ENCODE measurements at regions not wholly inside any gene's neighbourhood (a gene's known extent, or its start where the extent isn't known, plus 50 kb on each side); places are given as distances from the start of the nearest gene placed in this dataset.
"Not testable (repeated sequence)": the region's sequence is repeated elsewhere in the genome, so short reads cannot be mapped to it uniquely, and the experiment has no call there.

GRCh38 chr9:117835798-117836197 lies 131.6 kb downstream of the TLR4 start:
- in situ Hi-C loops (cut with HindIII; ENCODE audit: low sequenced_read_pairs), result no loop called here
- no peak overlapping the region for H3K4me3 ChIP-seq (ENCODE audit: low read depth, low read length)
- TF ChIP-seq, protein P1, sequence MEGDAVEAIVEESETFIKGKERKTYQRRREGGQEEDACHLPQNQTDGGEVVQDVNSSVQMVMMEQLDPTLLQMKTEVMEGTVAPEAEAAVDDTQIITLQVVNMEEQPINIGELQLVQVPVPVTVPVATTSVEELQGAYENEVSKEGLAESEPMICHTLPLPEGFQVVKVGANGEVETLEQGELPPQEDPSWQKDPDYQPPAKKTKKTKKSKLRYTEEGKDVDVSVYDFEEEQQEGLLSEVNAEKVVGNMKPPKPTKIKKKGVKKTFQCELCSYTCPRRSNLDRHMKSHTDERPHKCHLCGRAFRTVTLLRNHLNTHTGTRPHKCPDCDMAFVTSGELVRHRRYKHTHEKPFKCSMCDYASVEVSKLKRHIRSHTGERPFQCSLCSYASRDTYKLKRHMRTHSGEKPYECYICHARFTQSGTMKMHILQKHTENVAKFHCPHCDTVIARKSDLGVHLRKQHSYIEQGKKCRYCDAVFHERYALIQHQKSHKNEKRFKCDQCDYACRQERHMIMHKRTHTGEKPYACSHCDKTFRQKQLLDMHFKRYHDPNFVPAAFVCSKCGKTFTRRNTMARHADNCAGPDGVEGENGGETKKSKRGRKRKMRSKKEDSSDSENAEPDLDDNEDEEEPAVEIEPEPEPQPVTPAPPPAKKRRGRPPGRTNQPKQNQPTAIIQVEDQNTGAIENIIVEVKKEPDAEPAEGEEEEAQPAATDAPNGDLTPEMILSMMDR (IDR thresholded peaks at IDR 0.05; ENCODE audit: low read depth, low read length), result no peak
- no peak for DNase-seq (ENCODE audit: low read depth, low spot score)

GRCh38 chr9:117839862-117840261 lies 135.7 kb downstream of the TLR4 start:
- DNase-seq (ENCODE audit: low read depth, low spot score), result no peak
- in situ Hi-C loops (cut with HindIII; ENCODE audit: low sequenced_read_pairs), result no loop called here
- no peak overlapping the region for H3K4me3 ChIP-seq (ENCODE audit: low read depth, low read length)
- TF ChIP-seq, protein P1 (IDR thresholded peaks at IDR 0.05; ENCODE audit: low read depth, low read length), result no peak

DNA sequence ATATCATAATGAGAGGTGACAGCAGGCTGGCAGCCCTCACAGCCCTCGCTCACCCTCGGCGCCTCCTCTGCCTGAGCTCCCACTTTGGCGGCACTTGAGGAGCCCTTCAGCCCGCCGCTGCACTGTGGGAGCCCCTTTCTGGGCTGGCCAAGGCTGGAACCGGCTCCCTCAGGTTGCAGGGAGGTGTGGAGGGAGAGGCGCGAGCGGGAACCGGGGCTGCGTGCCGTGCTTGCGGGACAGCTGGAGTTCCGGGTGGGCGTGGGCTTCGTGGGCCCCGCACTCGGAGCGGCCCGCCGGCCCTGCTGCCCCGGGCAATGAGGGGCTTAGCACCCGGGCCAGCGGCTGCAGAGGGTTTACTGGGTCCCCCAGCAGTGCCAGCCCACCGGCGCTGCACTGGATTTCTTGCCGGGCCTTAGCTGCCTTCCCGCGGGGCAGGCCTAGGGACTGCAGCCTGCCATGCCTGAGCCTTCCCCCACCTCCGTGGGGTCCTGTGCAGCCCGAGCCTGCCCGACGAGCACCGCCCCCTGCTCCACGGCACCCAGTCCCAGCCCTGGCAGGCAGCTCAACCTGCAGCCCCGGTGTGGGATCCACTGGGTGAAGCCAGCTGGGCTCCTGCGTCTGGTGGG lies 147.7 kb downstream of the TLR4 start:
- in situ Hi-C loops (cut with HindIII; ENCODE audit: low sequenced_read_pairs); DNase-seq (ENCODE audit: low read depth, low spot score): not testable (repeated sequence)

GRCh38 chr9:117858561-117858960 lies 154.4 kb downstream of the TLR4 start:
- no peak overlapping the region for H3K4me3 ChIP-seq (ENCODE audit: low read depth, low read length)
- no peak for DNase-seq (ENCODE audit: low read depth, low spot score)

More for the DNA sequence above, 147.7 kb downstream of the TLR4 start:
- not testable (repeated sequence) for H3K4me3 ChIP-seq (ENCODE audit: low read depth, low read length)

GRCh38 chr9:117860849-117861248 lies 156.6 kb downstream of the TLR4 start:
- no peak overlapping the region for H3K4me3 ChIP-seq (ENCODE audit: low read depth, low read length)
- in situ Hi-C loops (cut with HindIII; ENCODE audit: low sequenced_read_pairs), result no loop called here
- TF ChIP-seq, protein P1 (IDR thresholded peaks at IDR 0.05; ENCODE audit: low read depth, low read length), result no peak
- DNase-seq (ENCODE audit: low read depth, low spot score), result no peak

More at GRCh38 chr9:117858561-117858960, 154.4 kb downstream of the TLR4 start:
- in situ Hi-C loops (cut with HindIII; ENCODE audit: low sequenced_read_pairs), result no loop called here
- TF ChIP-seq, protein P1 (IDR thresholded peaks at IDR 0.05; ENCODE audit: low read depth, low read length), result no peak

GRCh38 chr9:117864385-117865057 lies 160.3 kb downstream of the TLR4 start:
- no peak overlapping the region for H3K4me3 ChIP-seq (ENCODE audit: low read depth, low read length)
- TF ChIP-seq, protein P1 (IDR thresholded peaks at IDR 0.05; ENCODE audit: low read depth, low read length), result no peak
- in situ Hi-C loops (cut with HindIII; ENCODE audit: low sequenced_read_pairs), result no loop called here
- DNase-seq (ENCODE audit: low read depth, low spot score), result no peak

GRCh38 chr9:117868594-117868993 lies 164.4 kb downstream of the TLR4 start:
- H3K4me3 ChIP-seq (ENCODE audit: low read depth, low read length), result no peak overlapping the region
- in situ Hi-C loops (cut with HindIII; ENCODE audit: low sequenced_read_pairs), result no loop called here
- no peak for DNase-seq (ENCODE audit: low read depth, low spot score)
- TF ChIP-seq, protein P1 (IDR thresholded peaks at IDR 0.05; ENCODE audit: low read depth, low read length), result no peak
